ENCODE measurements at regions not wholly inside any gene's neighbourhood (a gene's known extent, or its start where the extent isn't known, plus 50 kb on each side); places are given as distances from the start of the nearest gene placed in this dataset.

GRCh38 chr2:778731-779350 is 101.6 kb upstream of the TMEM18 start:
- no peaks in the 10 kb centered on the region for H3K4me1 ChIP-seq (ENCODE audit: low read depth, poor library complexity, severe bottlenecking)
- H3K9ac ChIP-seq = no peak overlapping the region
- H3K36me3 ChIP-seq (ENCODE audit: insufficient read depth) = no peaks in the 10 kb centered on the region
- no peaks in the 10 kb centered on the region for H3K79me2 ChIP-seq (ENCODE audit: insufficient read depth, low read depth)
- H3K4me3 ChIP-seq (IDR thresholded peaks at IDR 0.05; ENCODE audit: insufficient read depth, low read depth, low read length) = no peak overlapping the region
- H3K4me2 ChIP-seq = no peak overlapping the region
- TF ChIP-seq, protein P1, sequence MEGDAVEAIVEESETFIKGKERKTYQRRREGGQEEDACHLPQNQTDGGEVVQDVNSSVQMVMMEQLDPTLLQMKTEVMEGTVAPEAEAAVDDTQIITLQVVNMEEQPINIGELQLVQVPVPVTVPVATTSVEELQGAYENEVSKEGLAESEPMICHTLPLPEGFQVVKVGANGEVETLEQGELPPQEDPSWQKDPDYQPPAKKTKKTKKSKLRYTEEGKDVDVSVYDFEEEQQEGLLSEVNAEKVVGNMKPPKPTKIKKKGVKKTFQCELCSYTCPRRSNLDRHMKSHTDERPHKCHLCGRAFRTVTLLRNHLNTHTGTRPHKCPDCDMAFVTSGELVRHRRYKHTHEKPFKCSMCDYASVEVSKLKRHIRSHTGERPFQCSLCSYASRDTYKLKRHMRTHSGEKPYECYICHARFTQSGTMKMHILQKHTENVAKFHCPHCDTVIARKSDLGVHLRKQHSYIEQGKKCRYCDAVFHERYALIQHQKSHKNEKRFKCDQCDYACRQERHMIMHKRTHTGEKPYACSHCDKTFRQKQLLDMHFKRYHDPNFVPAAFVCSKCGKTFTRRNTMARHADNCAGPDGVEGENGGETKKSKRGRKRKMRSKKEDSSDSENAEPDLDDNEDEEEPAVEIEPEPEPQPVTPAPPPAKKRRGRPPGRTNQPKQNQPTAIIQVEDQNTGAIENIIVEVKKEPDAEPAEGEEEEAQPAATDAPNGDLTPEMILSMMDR (conservative IDR thresholded peaks at IDR 0.05; ENCODE audit: low read depth, low read length) = no peak
- no peak overlapping the region for H2AFZ ChIP-seq (ENCODE audit: low read depth)
- no peaks in the 10 kb centered on the region for H3K27me3 ChIP-seq (ENCODE audit: insufficient read depth, low read depth)
- no peak overlapping the region for H3K27ac ChIP-seq
- no peaks in the 10 kb centered on the region for H4K20me1 ChIP-seq (ENCODE audit: insufficient read depth)

DNA sequence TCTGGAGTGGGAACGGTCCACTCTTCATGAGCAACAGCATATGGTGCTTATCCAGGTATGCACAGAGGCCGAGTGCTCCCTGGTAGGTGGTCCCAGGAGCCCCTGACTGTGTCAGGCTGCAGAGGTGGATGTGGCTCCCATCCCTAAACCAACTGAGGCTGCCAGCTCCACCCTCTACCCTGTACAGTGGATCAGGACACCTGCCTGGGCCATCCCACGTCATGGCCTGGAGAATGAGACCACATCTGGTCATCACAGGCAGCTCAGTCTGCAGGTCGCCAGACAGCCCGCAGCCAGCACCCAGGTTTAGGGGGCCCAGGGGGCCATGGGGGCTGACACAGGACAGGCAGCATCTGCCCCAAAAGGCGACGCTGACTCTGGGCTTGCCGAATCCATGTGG is 100.3 kb upstream of the TMEM18 start:
- H3K4me3 ChIP-seq (IDR thresholded peaks at IDR 0.05; ENCODE audit: insufficient read depth, low read depth, low read length) = no peak overlapping the region
- no peaks in the 10 kb centered on the region for H4K20me1 ChIP-seq (ENCODE audit: insufficient read depth)
- H3K79me2 ChIP-seq (ENCODE audit: insufficient read depth, low read depth) = no peaks in the 10 kb centered on the region
- no peaks in the 10 kb centered on the region for H3K36me3 ChIP-seq (ENCODE audit: insufficient read depth)
- no peak overlapping the region for H3K9ac ChIP-seq
- no peaks in the 10 kb centered on the region for H3K4me1 ChIP-seq (ENCODE audit: low read depth, poor library complexity, severe bottlenecking)
- TF ChIP-seq, protein P1 (conservative IDR thresholded peaks at IDR 0.05; ENCODE audit: low read depth, low read length) = no peak
- no peaks in the 10 kb centered on the region for H3K27me3 ChIP-seq (ENCODE audit: insufficient read depth, low read depth)
- no peak overlapping the region for H2AFZ ChIP-seq (ENCODE audit: low read depth)
- H3K4me2 ChIP-seq = no peak overlapping the region
- no peak overlapping the region for H3K27ac ChIP-seq

DNA sequence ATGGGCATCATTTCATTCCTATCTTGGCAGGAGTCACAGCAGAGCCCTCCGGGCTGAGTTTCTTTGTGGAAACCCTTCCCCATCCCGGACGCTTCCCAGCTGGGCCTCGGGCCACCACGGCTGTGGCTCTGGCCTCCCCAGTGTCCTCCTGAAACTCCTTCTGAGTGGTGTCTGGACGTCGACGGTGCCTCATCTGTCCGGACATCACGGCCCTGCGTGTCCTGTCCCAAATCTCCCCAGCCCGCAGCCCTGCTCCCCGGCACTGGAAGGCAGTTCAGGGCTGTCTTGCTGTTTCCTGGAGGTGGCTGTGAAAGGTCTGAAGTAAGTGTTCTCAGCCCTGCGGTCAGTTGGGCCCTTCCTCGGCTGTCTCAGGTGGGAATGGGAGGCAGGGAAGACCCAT is 99.8 kb upstream of the TMEM18 start:
- H3K27me3 ChIP-seq (ENCODE audit: insufficient read depth, low read depth) = no peaks in the 10 kb centered on the region
- H3K27ac ChIP-seq = no peak overlapping the region
- H3K79me2 ChIP-seq (ENCODE audit: insufficient read depth, low read depth) = no peaks in the 10 kb centered on the region
- H3K9ac ChIP-seq = no peak overlapping the region
- H3K36me3 ChIP-seq (ENCODE audit: insufficient read depth) = no peaks in the 10 kb centered on the region
- TF ChIP-seq, protein P1 (conservative IDR thresholded peaks at IDR 0.05; ENCODE audit: low read depth, low read length) = no peak
- H2AFZ ChIP-seq (ENCODE audit: low read depth) = no peak overlapping the region
- H3K4me3 ChIP-seq (IDR thresholded peaks at IDR 0.05; ENCODE audit: insufficient read depth, low read depth, low read length) = no peak overlapping the region
- no peak overlapping the region for H3K4me2 ChIP-seq
- no peaks in the 10 kb centered on the region for H4K20me1 ChIP-seq (ENCODE audit: insufficient read depth)
- H3K4me1 ChIP-seq (ENCODE audit: low read depth, poor library complexity, severe bottlenecking) = no peaks in the 10 kb centered on the region

GRCh38 chr2:776487-776886 is 99.3 kb upstream of the TMEM18 start:
- Histone ChIP-seq H3K4me1 (ENCODE audit: low read depth, poor library complexity, severe bottlenecking) (no peaks in the 10 kb centered on the region), H3K27ac (no peak overlapping the region), H3K27me3 (ENCODE audit: insufficient read depth, low read depth) (no peaks in the 10 kb centered on the region), H3K9ac (no peak overlapping the region), H3K4me2 (no peak overlapping the region), H4K20me1 (ENCODE audit: insufficient read depth) (no peaks in the 10 kb centered on the region), H3K79me2 (ENCODE audit: insufficient read depth, low read depth) (no peaks in the 10 kb centered on the region), H3K36me3 (ENCODE audit: insufficient read depth) (no peaks in the 10 kb centered on the region), H2AFZ (ENCODE audit: low read depth) (no peak overlapping the region), H3K4me3 (IDR thresholded peaks at IDR 0.05; ENCODE audit: insufficient read depth, low read depth, low read length) (no peak overlapping the region)
- TF ChIP-seq, protein P1 (conservative IDR thresholded peaks at IDR 0.05; ENCODE audit: low read depth, low read length) = no peak
